A549 (cell line): ENCODE measurements at regions not wholly inside any gene's neighbourhood (a gene's known extent, or its start where the extent isn't known, plus 50 kb on each side); places are given as distances from the start of the nearest gene placed in this dataset.

Experiments
- CEBPB ChIP-seq, 2 experiments: fragments of >200 bp in 1 of 2; sonication (Bioruptor Twin) in 1 of 2; formaldehyde crosslinking in 1 of 2; IDR thresholded peaks; 2 replicates each; pipeline ENCODE4 v1.6.1; 2012 to 2016
- CTCF ChIP-seq: fragments of >200 bp; sonication (Bioruptor Twin); formaldehyde crosslinking; IDR thresholded peaks from 3 replicates; pipeline ENCODE4 v1.5.1; 2016
- POLR2A ChIP-seq: IDR thresholded peaks from 2 replicates; pipeline ENCODE4 v1.6.1; 2012; ENCODE audit warnings: mild to moderate bottlenecking, low read length
- RCOR1 ChIP-seq: fragments of 150-350 bp; IDR thresholded peaks from 2 replicates; pipeline ENCODE4 v1.6.1; 2014; ENCODE audit warnings: antibody characterized with exemption, low read length, low read depth
- REST ChIP-seq: fragments of 200-600 bp; sonication (generic); IDR thresholded peaks from 2 replicates; pipeline ENCODE4 v1.6.1; 2016; ENCODE audit warnings: antibody characterized with exemption, mild to moderate bottlenecking, moderate library complexity
- SMC3 ChIP-seq: fragments of >200 bp; sonication (Bioruptor Twin); formaldehyde crosslinking; IDR thresholded peaks from 3 replicates; pipeline ENCODE4 v1.6.1; 2018; ENCODE audit warnings: inconsistent platforms

DNA sequence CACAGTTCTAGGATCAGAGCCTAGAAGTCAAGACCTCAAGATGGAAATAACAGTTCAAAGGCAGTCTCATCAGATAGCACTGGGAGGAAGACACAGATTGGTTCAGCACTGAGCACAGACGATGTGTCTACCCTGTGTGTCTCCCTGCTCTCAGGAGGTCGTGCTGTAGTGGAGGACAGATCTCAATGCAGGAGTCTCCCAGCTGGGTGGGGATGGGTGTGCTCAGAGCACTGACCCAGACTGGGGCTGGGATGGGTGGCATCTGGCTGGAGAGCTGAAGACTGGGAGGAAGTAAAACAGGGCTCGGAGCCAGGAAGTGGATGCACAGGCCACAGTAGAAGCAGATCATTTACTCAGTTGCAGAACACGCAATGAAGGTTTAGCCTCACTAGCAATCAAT lies 69.5 kb upstream of the GDF10 start:
- no peak for TF ChIP-seq SMC3
- no peak for TF ChIP-seq RCOR1
- no peak for TF ChIP-seq CEBPB (IDR thresholded peaks at IDR 0.05)
- TF ChIP-seq REST, result no peak
- no peak for TF ChIP-seq CTCF
- TF ChIP-seq POLR2A, result no peak
